VCaP (cell line): ENCODE measurements at regions not wholly inside any gene's neighbourhood (a gene's known extent, or its start where the extent isn't known, plus 50 kb on each side); places are given as distances from the start of the nearest gene placed in this dataset.

Experiments used
- H3K27ac ChIP-seq: fragments of 450-650 bp; 2 replicates; pipeline ENCODE4 v1.5.1; 2017
- TF ChIP-seq, protein P1 (sequence below): fragments of 450-650 bp; conservative IDR thresholded peaks from 2 replicates; pipeline ENCODE4 v1.5.1; 2017; ENCODE audit warnings: mild to moderate bottlenecking, moderate library complexity

DNA sequence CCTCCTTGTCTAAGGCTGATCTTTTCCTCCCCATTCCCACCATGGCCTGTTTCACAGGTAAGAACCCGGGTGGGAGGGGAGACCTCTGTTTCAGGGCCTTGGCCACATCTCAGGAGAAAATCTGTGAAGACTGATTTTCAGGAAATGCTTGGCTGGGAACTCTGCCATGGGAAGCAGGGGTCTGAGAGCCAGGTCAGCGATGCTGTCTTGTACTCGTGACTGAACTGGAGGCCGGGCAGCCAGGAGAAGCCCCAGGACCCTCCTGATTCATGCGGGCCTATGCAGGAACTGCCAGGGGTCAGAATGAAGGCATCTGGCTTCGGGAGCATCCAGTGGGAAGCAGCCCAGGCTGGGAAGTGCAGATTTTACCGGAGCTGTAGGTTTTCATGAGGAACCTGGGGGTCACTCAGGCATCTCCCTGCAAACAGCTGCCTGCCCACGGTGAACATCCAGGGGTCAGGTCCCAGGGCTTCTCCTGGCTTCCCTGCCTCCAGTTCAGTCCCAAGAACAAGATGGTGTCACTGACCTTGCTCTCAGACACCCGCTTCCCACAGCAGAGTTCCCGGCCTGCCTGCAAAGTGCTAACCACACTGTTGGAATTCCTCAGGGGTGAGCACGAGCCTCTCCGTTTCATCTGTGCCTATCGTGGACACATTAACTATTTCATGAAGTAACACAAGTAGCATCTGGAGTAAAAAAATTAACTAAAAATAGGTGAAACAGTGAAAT, 90.2 kb upstream of the SULF2 start:
- no peak overlapping the region for H3K27ac ChIP-seq
- TF ChIP-seq, protein P1, sequence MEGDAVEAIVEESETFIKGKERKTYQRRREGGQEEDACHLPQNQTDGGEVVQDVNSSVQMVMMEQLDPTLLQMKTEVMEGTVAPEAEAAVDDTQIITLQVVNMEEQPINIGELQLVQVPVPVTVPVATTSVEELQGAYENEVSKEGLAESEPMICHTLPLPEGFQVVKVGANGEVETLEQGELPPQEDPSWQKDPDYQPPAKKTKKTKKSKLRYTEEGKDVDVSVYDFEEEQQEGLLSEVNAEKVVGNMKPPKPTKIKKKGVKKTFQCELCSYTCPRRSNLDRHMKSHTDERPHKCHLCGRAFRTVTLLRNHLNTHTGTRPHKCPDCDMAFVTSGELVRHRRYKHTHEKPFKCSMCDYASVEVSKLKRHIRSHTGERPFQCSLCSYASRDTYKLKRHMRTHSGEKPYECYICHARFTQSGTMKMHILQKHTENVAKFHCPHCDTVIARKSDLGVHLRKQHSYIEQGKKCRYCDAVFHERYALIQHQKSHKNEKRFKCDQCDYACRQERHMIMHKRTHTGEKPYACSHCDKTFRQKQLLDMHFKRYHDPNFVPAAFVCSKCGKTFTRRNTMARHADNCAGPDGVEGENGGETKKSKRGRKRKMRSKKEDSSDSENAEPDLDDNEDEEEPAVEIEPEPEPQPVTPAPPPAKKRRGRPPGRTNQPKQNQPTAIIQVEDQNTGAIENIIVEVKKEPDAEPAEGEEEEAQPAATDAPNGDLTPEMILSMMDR = no peak

DNA sequence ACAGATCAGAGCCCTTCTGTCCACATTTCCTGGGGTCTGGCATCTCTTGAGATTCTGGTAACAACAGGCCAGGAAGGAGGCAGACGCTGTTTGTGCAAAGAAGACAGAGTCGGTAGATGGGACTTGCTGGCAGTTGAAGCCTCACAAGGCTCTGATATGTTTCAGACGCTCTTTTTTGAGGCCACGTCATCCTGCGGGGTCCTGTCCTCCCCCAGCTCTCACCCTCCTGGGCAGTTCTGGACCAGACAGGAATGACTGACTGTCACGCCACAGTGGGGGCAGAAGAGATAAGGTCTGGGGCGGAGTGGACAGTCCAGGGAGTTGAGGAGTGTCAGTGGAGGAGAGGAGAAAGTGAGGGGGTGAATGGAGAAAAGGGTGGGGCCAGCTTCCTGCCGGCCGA, 87.1 kb upstream of the SULF2 start:
- TF ChIP-seq, protein P1 = no peak

DNA sequence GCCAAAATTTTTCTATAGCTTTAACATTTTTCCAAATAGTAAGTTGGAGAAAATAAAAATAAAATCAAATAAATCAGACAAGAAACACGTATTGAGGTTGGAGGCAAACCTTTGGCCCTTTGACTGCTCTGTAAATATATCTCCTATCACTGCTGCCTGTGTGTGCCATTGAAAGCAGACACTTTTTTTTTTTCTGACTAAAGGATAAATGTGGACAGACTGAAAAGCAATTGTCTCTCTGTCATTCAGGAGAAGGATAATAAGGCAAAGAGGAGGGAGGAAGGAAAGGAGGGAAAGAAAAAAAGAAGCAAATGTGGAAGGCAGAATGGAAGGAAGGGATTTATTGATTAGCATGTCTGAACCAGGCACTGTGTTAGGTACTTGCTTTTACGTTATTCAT, 85.2 kb upstream of the SULF2 start:
- TF ChIP-seq, protein P1 = no peak
- H3K27ac ChIP-seq = no peak overlapping the region

More for the DNA sequence above, 87.1 kb upstream of the SULF2 start:
- no peak overlapping the region for H3K27ac ChIP-seq

DNA sequence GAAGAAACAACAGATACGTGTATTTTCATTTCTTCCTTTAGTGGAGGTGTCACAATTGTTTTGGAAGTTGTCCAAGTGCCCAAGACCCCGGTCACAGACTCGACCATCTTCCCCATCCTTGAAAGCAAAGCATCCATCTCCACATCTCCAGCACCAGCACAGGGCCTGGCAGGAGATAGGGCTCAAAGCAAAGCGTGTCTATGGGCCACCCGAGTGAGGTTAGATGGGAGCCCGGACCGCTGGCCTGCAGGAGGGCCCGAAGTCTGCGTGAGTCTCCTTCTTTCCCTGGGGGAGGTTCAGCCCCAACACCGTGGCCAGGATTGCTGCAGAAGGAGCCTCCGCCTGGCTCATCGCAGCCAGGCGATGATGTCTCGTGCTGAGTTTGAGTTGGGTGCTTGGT, 83.5 kb upstream of the SULF2 start:
- TF ChIP-seq, protein P1 = no peak

DNA sequence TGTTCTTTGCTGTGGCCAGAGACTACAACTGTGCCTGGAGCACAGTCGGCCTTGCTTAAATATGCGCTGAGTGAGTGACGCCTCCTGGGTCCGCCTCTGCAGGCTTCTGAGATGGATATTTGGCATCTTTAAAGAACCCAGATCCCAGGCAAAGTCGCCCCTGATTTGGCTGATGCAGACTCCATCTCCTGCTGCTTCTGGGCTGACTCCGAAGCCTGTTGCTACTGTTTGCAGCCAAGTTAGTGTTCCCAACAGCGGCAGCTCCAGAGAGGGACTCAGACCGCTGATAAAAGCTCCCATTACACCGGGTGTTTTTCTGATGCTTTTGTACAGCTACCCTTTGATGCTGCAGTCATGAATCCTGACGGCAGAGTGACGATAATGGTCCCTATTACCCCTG, 83.0 kb upstream of the SULF2 start:
- TF ChIP-seq, protein P1 = no peak
- H3K27ac ChIP-seq = no peak overlapping the region

More for the DNA sequence above, 83.5 kb upstream of the SULF2 start:
- no peak overlapping the region for H3K27ac ChIP-seq

DNA sequence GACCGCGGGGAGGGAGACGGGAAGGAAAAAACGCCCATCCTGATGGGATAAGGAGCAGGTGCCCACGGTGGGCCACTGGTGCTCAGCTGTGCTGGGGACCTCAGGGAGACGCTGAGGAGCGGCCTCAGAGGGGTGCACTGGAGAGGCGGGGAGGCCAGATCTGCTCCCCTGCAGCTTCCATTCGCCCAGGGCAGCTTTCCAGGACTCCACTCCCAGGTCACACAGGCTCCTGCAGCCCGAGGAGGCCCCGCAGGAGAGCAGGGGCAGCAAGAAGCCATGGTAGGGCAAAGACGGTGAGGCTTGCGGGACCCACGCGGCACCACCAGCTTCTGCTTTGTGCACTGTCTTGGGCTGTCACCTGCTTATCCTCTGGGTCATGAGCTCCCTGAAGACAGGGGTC, 82.5 kb upstream of the SULF2 start:
- no peak overlapping the region for H3K27ac ChIP-seq
- TF ChIP-seq, protein P1 = no peak

DNA sequence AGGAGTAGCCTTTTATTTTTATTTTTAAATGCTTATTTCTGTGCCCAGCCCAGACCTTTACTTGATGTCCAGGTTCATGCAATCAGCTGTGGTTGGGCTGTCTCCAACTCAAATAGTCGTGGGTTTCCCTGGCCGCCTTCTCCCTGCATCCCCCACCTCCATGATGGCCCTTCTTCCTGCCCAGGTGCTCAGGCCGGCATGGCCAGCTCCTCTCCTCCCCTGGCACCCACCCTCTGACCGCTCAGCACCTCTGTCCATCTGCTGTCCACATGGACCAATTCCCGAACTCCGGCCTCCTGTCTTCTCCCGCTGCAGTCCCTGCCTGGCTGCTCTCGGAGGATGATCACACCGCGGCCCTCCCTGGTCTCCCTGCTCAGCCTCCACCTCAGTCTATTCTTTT, 81.2 kb upstream of the SULF2 start:
- TF ChIP-seq, protein P1 = no peak
- no peak overlapping the region for H3K27ac ChIP-seq
